ENCODE measurements at regions not wholly inside any gene's neighbourhood (a gene's known extent, or its start where the extent isn't known, plus 50 kb on each side); places are given as distances from the start of the nearest gene placed in this dataset.

DNA sequence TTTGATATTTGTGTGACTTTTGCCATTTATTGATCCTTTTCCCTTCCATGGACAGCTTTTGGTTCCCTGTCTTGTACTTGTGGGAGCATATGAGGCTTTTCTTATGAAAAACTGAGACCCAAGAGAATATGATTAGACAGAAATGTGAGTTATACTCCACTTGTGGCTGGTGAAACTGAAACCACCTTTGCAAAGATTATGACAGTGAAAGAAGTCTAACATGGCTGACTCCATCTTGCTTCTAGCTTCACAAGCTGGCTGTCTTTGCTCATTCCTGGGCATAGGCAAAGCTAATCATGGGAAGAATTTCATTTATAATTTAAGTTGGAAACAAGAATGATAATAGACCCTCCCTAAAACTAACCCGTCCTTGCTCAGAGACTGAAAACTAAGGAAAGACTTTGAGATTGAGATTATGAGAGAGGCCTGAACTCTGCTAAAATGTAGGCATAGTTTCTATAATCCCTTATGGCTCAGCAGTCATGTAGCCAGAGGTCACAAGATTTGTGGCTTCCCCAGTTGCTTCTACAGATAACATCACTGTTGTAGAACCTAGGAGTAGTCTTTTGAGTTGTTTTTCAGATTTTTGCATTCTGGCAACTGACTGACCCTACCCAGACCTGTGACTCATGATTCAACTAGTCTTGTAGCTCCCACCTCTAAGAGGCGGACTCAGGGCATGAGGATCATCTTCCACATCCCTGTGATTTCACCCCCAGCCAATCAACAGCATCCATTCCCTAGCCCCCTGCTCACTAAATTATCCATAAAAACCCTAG is 50.9 kb upstream of the CD2AP start:
- TF ChIP-seq LEF1 (IDR thresholded peaks at IDR 0.05; ENCODE audit: borderline replicate concordance) (no peak), SUZ12 (IDR thresholded peaks at IDR 0.05) (no peak), FOXA1 (IDR thresholded peaks at IDR 0.05) (no peak), FOXK2 (IDR thresholded peaks at IDR 0.05) (no peak), FOXM1 (IDR thresholded peaks at IDR 0.05; ENCODE audit: borderline replicate concordance) (no peak), SP1 (IDR thresholded peaks at IDR 0.05) (no peak), CTBP1 (IDR thresholded peaks at IDR 0.05; ENCODE audit: borderline replicate concordance) (no peak), BHLHE40 (IDR thresholded peaks at IDR 0.05; ENCODE audit: borderline replicate concordance) (no peak), TARDBP (IDR thresholded peaks at IDR 0.05) (no peak), L3MBTL2 (conservative IDR thresholded peaks at IDR 0.05) (no peak)

Measured in HEK293T (cell line).